HCT116 (cell line): ENCODE measurements at regions not wholly inside any gene's neighbourhood (a gene's known extent, or its start where the extent isn't known, plus 50 kb on each side); places are given as distances from the start of the nearest gene placed in this dataset.

Source experiments
- ATAC-seq: fragments of 200-7000 bp; cut with Tn5 transposase; 2 replicates; pipeline ENCODE4 v1.9.1; 2020; ENCODE audit warnings: mild to moderate bottlenecking, moderate library complexity
- BruUV-seq: library from RNA; stranded (reverse); fragments of 400-500 nt; replicated peaks from 2 replicates; lab custom pipeline; 2021; lab: Mats Ljungman, UMichigan
- CTCF ChIA-PET: fragments of 300-600 bp; sonication (Branson Sonifier 250); formaldehyde crosslinking; loops from one replicate; lab custom pipeline; 2021; ENCODE audit warnings: antibody characterized with exemption; lab: Charles Lee
- POLR2A ChIA-PET: fragments of 300-600, 350-600 bp; sonication (Branson Sonifier 250); formaldehyde crosslinking; loops from one replicate; lab custom pipeline; 2021; ENCODE audit warnings: antibody characterized with exemption; lab: Charles Lee
- RAD21 ChIA-PET, 2 experiments: fragments of 300-600 bp; sonication (Branson Sonifier 250); formaldehyde crosslinking; loops; one replicate each; lab custom pipeline; 2023; ENCODE audit warnings: low total read pairs in 2 of 2; ENCODE audit not compliant: uncharacterized antibody in 2 of 2, unreplicated experiment in 2 of 2, low non-redundant PET in 1 of 2; lab: Charles Lee
- DNase-seq: peaks from one replicate; pipeline ENCODE4 v3.0.0-alpha.2; 2010; ENCODE audit warnings: low read depth, low spot score
- H2AFZ ChIP-seq: fragments of 200-600 bp; shearing (Covaris generic), sonication (generic); 2 replicates; pipeline ENCODE4 v1.6.1; 2017; ENCODE audit warnings: low read depth, mixed run types, mixed read lengths, antibody characterized with exemption, low read length; ENCODE audit not compliant: poor library complexity, severe bottlenecking
- H3K27ac ChIP-seq: 2 replicates; pipeline ENCODE4 v1.5.1; 2012; ENCODE audit warnings: low read depth, low read length
- H3K27me3 ChIP-seq: fragments of 200-600 bp; sonication (generic); 2 replicates; pipeline ENCODE4 v1.6.1; 2016; ENCODE audit warnings: mixed run types, low read length, mixed read lengths; ENCODE audit not compliant: insufficient read depth
- H3K36me3 ChIP-seq, 2 experiments: fragments of 200-500 bp in 1 of 2; fragments of 200-600 bp in 1 of 2; sonication (Bioruptor generic) in 1 of 2; sonication (generic) in 1 of 2; 2 replicates each; pipeline versions ENCODE4 v1.5.1 to v1.6.1; 2014 to 2016; ENCODE audit warnings: low read length in 2 of 2, inconsistent platforms in 1 of 2, mixed read lengths in 1 of 2, mixed run types in 1 of 2; ENCODE audit not compliant: insufficient read depth in 2 of 2, control insufficient read depth in 1 of 2
- H3K4me1 ChIP-seq, 2 experiments: fragments of 200-600 bp in 1 of 2; sonication (generic) in 1 of 2; 2 replicates each; pipeline versions ENCODE4 v1.5.1 to v1.6.1; 2012 to 2017; ENCODE audit warnings: low read length in 2 of 2, inconsistent platforms in 1 of 2, mild to moderate bottlenecking in 1 of 2, mixed read lengths in 1 of 2, mixed run types in 1 of 2, moderate library complexity in 1 of 2; ENCODE audit not compliant: insufficient read depth in 2 of 2, control insufficient read depth in 1 of 2
- H3K4me2 ChIP-seq: fragments of 200-600 bp; sonication (generic); 2 replicates; pipeline ENCODE4 v1.6.1; 2017; ENCODE audit warnings: mixed run types, low read length, mixed read lengths
- H3K4me3 ChIP-seq, 2 experiments: fragments of 200-600 bp in 1 of 2; sonication (generic) in 1 of 2; replicated peaks in 1 of 2; 2 replicates each; pipeline ENCODE4 v1.5.1; 2011 to 2016; ENCODE audit warnings: low read length in 2 of 2, control low read depth in 1 of 2, low read depth in 1 of 2, mild to moderate bottlenecking in 1 of 2, mixed read lengths in 1 of 2, mixed run types in 1 of 2
- H3K79me2 ChIP-seq: fragments of 200-600 bp; sonication (generic); 2 replicates; pipeline ENCODE4 v1.6.1; 2017; ENCODE audit warnings: mild to moderate bottlenecking, mixed run types, low read length, moderate library complexity, mixed read lengths; ENCODE audit not compliant: insufficient read depth
- H3K9ac ChIP-seq: fragments of 200-600 bp; sonication (generic); 2 replicates; pipeline ENCODE4 v1.6.1; 2016; ENCODE audit warnings: low read length, mixed read lengths
- H3K9me2 ChIP-seq: fragments of 200-600 bp; sonication (generic), shearing (Covaris generic); 2 replicates; pipeline ENCODE4 v1.6.1; 2017; ENCODE audit warnings: mixed run types, mild to moderate bottlenecking, moderate library complexity; ENCODE audit not compliant: insufficient read depth
- H3K9me3 ChIP-seq, 2 experiments: fragments of 200-500 bp in 1 of 2; fragments of 200-600 bp in 1 of 2; sonication (Bioruptor generic) in 1 of 2; sonication (generic) in 1 of 2; 2 replicates each; pipeline ENCODE4 v1.6.1; 2014 to 2017; ENCODE audit warnings: low read length in 2 of 2, mixed read lengths in 2 of 2, inconsistent platforms in 1 of 2, low read depth in 1 of 2, mild to moderate bottlenecking in 1 of 2, mixed run types in 1 of 2, moderate library complexity in 1 of 2; ENCODE audit not compliant: control insufficient read depth in 1 of 2, insufficient read depth in 1 of 2
- H4K20me1 ChIP-seq: fragments of 200-600 bp; sonication (generic), shearing (Covaris generic); 2 replicates; pipeline ENCODE4 v1.6.1; 2017; ENCODE audit warnings: mixed run types, mild to moderate bottlenecking, moderate library complexity; ENCODE audit not compliant: insufficient read depth
- CBX3 ChIP-seq: IDR thresholded peaks from 2 replicates; pipeline ENCODE4 v1.6.1; 2012; ENCODE audit warnings: low read depth
- CEBPB ChIP-seq: IDR thresholded peaks from 2 replicates; pipeline ENCODE4 v1.6.1; 2012; ENCODE audit warnings: low read depth
- EGR1 ChIP-seq: IDR thresholded peaks from 2 replicates; pipeline ENCODE4 v1.6.1; 2012; ENCODE audit warnings: low read depth
- EZH2 ChIP-seq: fragments of 200-600 bp; sonication (generic); IDR thresholded peaks from 2 replicates; pipeline ENCODE4 v1.6.1; 2017; ENCODE audit warnings: antibody characterized with exemption, mixed run types
- EZH2phosphoT487 ChIP-seq: fragments of 200-600 bp; IDR thresholded peaks from 2 replicates; pipeline ENCODE4 v1.6.1; 2018; ENCODE audit warnings: antibody characterized with exemption, borderline replicate concordance
- POLR2A ChIP-seq: IDR thresholded peaks from 2 replicates; pipeline ENCODE4 v1.7.0; 2011; ENCODE audit warnings: borderline replicate concordance; ENCODE audit not compliant: insufficient read depth, insufficient read length; ENCODE audit errors: extremely low read depth
- POLR2AphosphoS5 ChIP-seq: IDR thresholded peaks from 2 replicates; pipeline ENCODE4 v1.6.1; 2011; ENCODE audit warnings: mild to moderate bottlenecking, low read depth, low read length, moderate library complexity
- RAD21 ChIP-seq: IDR thresholded peaks from 2 replicates; pipeline ENCODE4 v1.6.1; 2012; ENCODE audit warnings: low read depth, mild to moderate bottlenecking
- SIN3A ChIP-seq: IDR thresholded peaks from 2 replicates; pipeline ENCODE4 v1.6.1; 2012; ENCODE audit warnings: low read depth
- SRF ChIP-seq: IDR thresholded peaks from 2 replicates; pipeline ENCODE4 v1.6.1; 2012; ENCODE audit warnings: low read depth
- TCF7L2 ChIP-seq: IDR thresholded peaks from 2 replicates; pipeline ENCODE4 v1.7.0; 2011; ENCODE audit warnings: borderline replicate concordance, inconsistent platforms; ENCODE audit not compliant: insufficient read depth, insufficient read length; ENCODE audit errors: extremely low read depth
- YY1 ChIP-seq: IDR thresholded peaks from 2 replicates; pipeline ENCODE4 v1.6.1; 2011; ENCODE audit warnings: low read length, low read depth, moderate library complexity, mild to moderate bottlenecking; ENCODE audit not compliant: insufficient replicate concordance; ENCODE audit errors: extremely low read depth
- ZBTB33 ChIP-seq: IDR thresholded peaks from 2 replicates; pipeline ENCODE4 v1.6.1; 2011; ENCODE audit warnings: mild to moderate bottlenecking, low read length, moderate library complexity; ENCODE audit not compliant: insufficient replicate concordance; ENCODE audit errors: extremely low read depth
- ZFX ChIP-seq: fragments of 450-650 bp; IDR thresholded peaks from 2 replicates; pipeline ENCODE4 v1.6.1; 2017
- ZNF274 ChIP-seq: fragments of 200-500 bp; sonication (Bioruptor generic); IDR thresholded peaks from 2 replicates; pipeline ENCODE4 v1.6.1; 2014; ENCODE audit warnings: mild to moderate bottlenecking, low read depth, low read length, inconsistent platforms
- intact Hi-C: fragments of 100-400 bp; cut with micrococcal nuclease; formaldehyde crosslinking; loops from 2 replicates; pipeline ENCODE4 v1.10.0; 2022

DNA sequence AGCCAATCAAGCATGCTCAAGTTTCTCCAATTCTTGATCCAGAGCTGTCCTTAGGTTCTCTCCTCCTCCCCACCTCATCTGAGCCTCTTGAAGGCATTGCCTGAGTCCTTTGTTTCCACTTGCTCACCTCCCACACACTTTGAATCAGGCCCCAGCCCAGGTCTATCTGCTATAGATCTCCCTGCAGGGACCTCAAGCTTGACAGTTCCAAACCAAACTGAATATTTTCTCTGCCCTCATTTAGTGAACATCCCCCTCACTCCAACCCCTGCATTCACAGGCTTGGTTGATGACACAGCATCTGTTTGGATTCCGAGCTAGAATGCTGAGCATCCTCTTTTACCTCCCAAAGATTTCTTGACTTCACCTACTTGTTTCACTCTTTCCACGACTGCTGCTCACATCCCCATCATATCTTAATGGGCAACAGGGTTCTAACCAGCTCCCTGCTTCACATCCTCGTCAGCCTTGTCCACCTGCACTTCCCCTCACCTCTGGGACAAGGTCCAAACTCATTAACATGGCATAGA, 474.5 kb downstream of the ZSWIM6 start:
- H2AFZ ChIP-seq = no peak overlapping the region
- H4K20me1 ChIP-seq = no peaks in the 10 kb centered on the region
- TF ChIP-seq TCF7L2 (no peak), EGR1 (no peak), POLR2AphosphoS5 (no peak), SIN3A (no peak), EZH2phosphoT487 (no peak), ZBTB33 (no peak), RAD21 (no peak), ZNF274 (no peak), ZFX (no peak), CEBPB (no peak), POLR2A (no peak), YY1 (no peak), SRF (no peak), EZH2 (no peak), CBX3 (no peak)
- intact Hi-C loops = no loop called here
- POLR2A ChIA-PET = no interaction called here
- H3K4me2 ChIP-seq = no peak overlapping the region
- no TSS peak for BruUV-seq
- peaks cover 42% of the 10 kb centered on the region for H3K27me3 ChIP-seq
- peaks cover 9 to 10% of the 10 kb centered on the region in 2 experiments for H3K4me1 ChIP-seq
- DNase-seq (no peak), ATAC-seq (no peak)
- no peak overlapping the region for H3K9ac ChIP-seq
- H3K4me3 ChIP-seq = no peak overlapping the region
- CTCF ChIA-PET = interaction anchor here (2.4 kb wide), 1 partner anchor 11 kb away, joined by 7 read pairs; no protein-coding TSS in a partner anchor
- H3K9me2 ChIP-seq = no peaks in the 10 kb centered on the region
- RAD21 ChIA-PET = no interaction called here
- H3K27ac ChIP-seq = no peak overlapping the region
- no peaks in the 10 kb centered on the region for H3K9me3 ChIP-seq
- no peaks in the 10 kb centered on the region for H3K79me2 ChIP-seq
- no peaks in the 10 kb centered on the region for H3K36me3 ChIP-seq
